Keratinocyte (primary cell): ENCODE measurements at regions not wholly inside any gene's neighbourhood (a gene's known extent, or its start where the extent isn't known, plus 50 kb on each side); places are given as distances from the start of the nearest gene placed in this dataset.

Source experiments
- CTCF ChIP-seq, 3 experiments: IDR thresholded peaks in 1 of 3; conservative IDR thresholded peaks in 1 of 3; optimal IDR thresholded peaks in 1 of 3; 2 replicates in 2 of 3; 3 replicates in 1 of 3; pipeline versions ENCODE3 to v1.5.1; 2011; ENCODE audit warnings: low read length in 3 of 3, mild to moderate bottlenecking in 3 of 3, moderate library complexity in 2 of 3, control low read depth in 1 of 3, inconsistent platforms in 1 of 3; ENCODE audit not compliant: insufficient read depth in 2 of 3; ENCODE audit errors: extremely low read depth in 1 of 3
- EZH2 ChIP-seq: IDR thresholded peaks from one replicate; pipeline ENCODE4 v1.6.1; 2012; ENCODE audit warnings: inconsistent platforms, mild to moderate bottlenecking, low read length, moderate library complexity

GRCh38 chr6:6728169-6728941, 139.8 kb downstream of the LY86 start:
- TF ChIP-seq CTCF (optimal IDR thresholded peaks at IDR 0.05 in 1 of 3, IDR thresholded peaks at IDR 0.05 in 1 of 3, conservative IDR thresholded peaks at IDR 0.05 in 1 of 3; ENCODE audit: extremely low read depth in 1 of 3, insufficient read depth in 2 of 3, low read length in 3 of 3) (no peak), EZH2 (no peak)
